H1 (cell line): ENCODE measurements at regions not wholly inside any gene's neighbourhood (a gene's known extent, or its start where the extent isn't known, plus 50 kb on each side); places are given as distances from the start of the nearest gene placed in this dataset.

ENCODE experiments used
- CTCF ChIA-PET: fragments of 300-600 bp; sonication (Branson Sonifier 250); formaldehyde crosslinking; loops from one replicate; lab custom pipeline; 2021; ENCODE audit not compliant: partially characterized antibody; lab: Charles Lee
- POLR2A ChIA-PET: fragments of 300-600 bp; sonication (Branson Sonifier 250); formaldehyde crosslinking; loops from one replicate; lab custom pipeline; 2021; ENCODE audit warnings: inconsistent platforms; ENCODE audit not compliant: partially characterized antibody; lab: Charles Lee
- DNase-seq, 2 experiments: peaks; one replicate each; pipeline versions ENCODE4 v3.0.0 to v3.0.0-alpha.2; 2010 to 2022; ENCODE audit warnings: low spot score in 2 of 2, low read depth in 1 of 2, mixed read lengths in 1 of 2
- FAIRE-seq: peaks from 2 replicates; lab custom pipeline; 2011; peaks lifted over from hg19 to GRCh38; lab: Jason Lieb, UNC
- H2AFZ ChIP-seq: 2 replicates; pipeline ENCODE4 v1.8.1; 2012; ENCODE audit warnings: low read length, inconsistent platforms
- H2AK5ac ChIP-seq: 2 replicates; pipeline ENCODE4 v1.6.1; 2013; ENCODE audit warnings: low read depth, low read length
- H2BK120ac ChIP-seq: replicated peaks from 2 replicates; pipeline ENCODE3; 2013; ENCODE audit warnings: low read depth, low read length, inconsistent platforms
- H2BK12ac ChIP-seq: 2 replicates; pipeline ENCODE4 v1.6.1; 2013; ENCODE audit warnings: low read depth, low read length
- H2BK15ac ChIP-seq: 2 replicates; pipeline ENCODE4 v1.6.1; 2013; ENCODE audit warnings: low read length
- H2BK20ac ChIP-seq: 2 replicates; pipeline ENCODE4 v1.6.1; 2013; ENCODE audit warnings: low read length
- H2BK5ac ChIP-seq: 2 replicates; pipeline ENCODE4 v1.6.1; 2013; ENCODE audit warnings: low read depth, low read length
- H3K14ac ChIP-seq: 2 replicates; pipeline ENCODE4 v1.6.1; 2013; ENCODE audit warnings: inconsistent platforms; ENCODE audit not compliant: insufficient read length
- H3K18ac ChIP-seq: 2 replicates; pipeline ENCODE4 v1.6.1; 2013; ENCODE audit warnings: low read length; ENCODE audit errors: extremely low read depth
- H3K23ac ChIP-seq: 2 replicates; pipeline ENCODE4 v1.6.1; 2013; ENCODE audit warnings: inconsistent platforms; ENCODE audit not compliant: insufficient read length
- H3K23me2 ChIP-seq: 2 replicates; pipeline ENCODE4 v1.6.1; 2013; ENCODE audit warnings: low read depth, low read length
- H3K27ac ChIP-seq: 2 replicates; pipeline ENCODE4 v1.6.1; 2011; ENCODE audit warnings: low read depth, low read length, inconsistent platforms
- H3K27me3 ChIP-seq, 4 experiments: replicated peaks in 1 of 4; 1 replicate in 1 of 4; 2 replicates in 3 of 4; pipeline versions ENCODE4 v1.6.1 to v1.8.1; 2011 to 2013; ENCODE audit warnings: low read length in 3 of 4, mild to moderate bottlenecking in 3 of 4, inconsistent platforms in 2 of 4, mixed read lengths in 2 of 4, moderate library complexity in 1 of 4; ENCODE audit not compliant: control insufficient read depth in 3 of 4, insufficient read depth in 3 of 4; ENCODE audit errors: extremely low read depth in 1 of 4
- H3K36me3 ChIP-seq, 4 experiments: 2 replicates each; pipeline versions ENCODE4 v1.6.1 to v1.8.1; 2011 to 2013; ENCODE audit warnings: mild to moderate bottlenecking in 4 of 4, low read length in 3 of 4, moderate library complexity in 2 of 4, control low read depth in 1 of 4, inconsistent platforms in 1 of 4; ENCODE audit not compliant: insufficient read depth in 4 of 4, control insufficient read depth in 2 of 4
- H3K4ac ChIP-seq: replicated peaks from 2 replicates; pipeline ENCODE3; 2013; ENCODE audit warnings: low read length, low read depth, mixed read lengths, inconsistent platforms; ENCODE audit not compliant: insufficient read length
- H3K4me1 ChIP-seq, 4 experiments: replicated peaks in 1 of 4; 1 replicate in 1 of 4; 2 replicates in 3 of 4; pipeline versions ENCODE4 v1.6.1 to v1.8.1; 2011 to 2013; ENCODE audit warnings: low read length in 3 of 4, inconsistent platforms in 2 of 4, mixed read lengths in 1 of 4; ENCODE audit not compliant: insufficient read depth in 4 of 4, control insufficient read depth in 3 of 4
- H3K4me2 ChIP-seq, 2 experiments: 2 replicates each; pipeline versions ENCODE4 v1.6.1 to v1.8.1; 2011 to 2013; ENCODE audit warnings: low read depth in 2 of 2, low read length in 2 of 2, control low read depth in 1 of 2, inconsistent platforms in 1 of 2, mild to moderate bottlenecking in 1 of 2; ENCODE audit not compliant: insufficient read depth in 1 of 2
- H3K4me3 ChIP-seq, 4 experiments: fragments of 200-600, 300-600 bp in 1 of 4; sonication (generic), shearing (Covaris generic), sonication (Bioruptor Twin) in 1 of 4; 2 replicates each; pipeline versions ENCODE4 v1.5.1 to v1.8.1; 2011 to 2016; ENCODE audit warnings: low read length in 4 of 4, low read depth in 3 of 4, control low read depth in 2 of 4, inconsistent platforms in 2 of 4, mild to moderate bottlenecking in 2 of 4, mixed read lengths in 1 of 4, moderate library complexity in 1 of 4; ENCODE audit not compliant: insufficient read depth in 2 of 4; ENCODE audit errors: extremely low read depth in 1 of 4
- H3K56ac ChIP-seq: replicated peaks from 2 replicates; pipeline ENCODE3; 2013; ENCODE audit warnings: low read depth, mild to moderate bottlenecking, mixed read lengths, low read length, inconsistent platforms; ENCODE audit not compliant: insufficient read length
- H3K79me1 ChIP-seq: 2 replicates; pipeline ENCODE4 v1.6.1; 2013; ENCODE audit warnings: low read depth, low read length, control low read depth
- H3K79me2 ChIP-seq, 2 experiments: 2 replicates each; pipeline versions ENCODE4 v1.6.1 to v1.8.1; 2012 to 2013; ENCODE audit warnings: low read length in 2 of 2, mild to moderate bottlenecking in 2 of 2, inconsistent platforms in 1 of 2; ENCODE audit not compliant: insufficient read depth in 2 of 2, control insufficient read depth in 1 of 2
- H3K9ac ChIP-seq, 4 experiments: replicated peaks in 1 of 4; 1 replicate in 1 of 4; 2 replicates in 3 of 4; pipeline versions ENCODE4 v1.6.1 to v1.8.1; 2011 to 2013; ENCODE audit warnings: low read depth in 3 of 4, low read length in 3 of 4, control low read depth in 2 of 4, mild to moderate bottlenecking in 2 of 4, moderate library complexity in 2 of 4, inconsistent platforms in 1 of 4; ENCODE audit errors: extremely low read depth in 1 of 4
- H3K9me3 ChIP-seq, 2 experiments: 2 replicates each; pipeline versions ENCODE4 v1.6.1 to v1.8.1; 2012 to 2013; ENCODE audit warnings: mild to moderate bottlenecking in 2 of 2, moderate library complexity in 2 of 2, control low read depth in 1 of 2, inconsistent platforms in 1 of 2, low read depth in 1 of 2, low read length in 1 of 2, mixed read lengths in 1 of 2; ENCODE audit not compliant: insufficient read depth in 2 of 2
- H4K20me1 ChIP-seq, 2 experiments: replicated peaks in 1 of 2; 2 replicates each; pipeline versions ENCODE3 to v1.8.1; 2011 to 2013; ENCODE audit warnings: inconsistent platforms in 2 of 2, low read length in 2 of 2, mild to moderate bottlenecking in 1 of 2; ENCODE audit not compliant: insufficient read depth in 2 of 2, control insufficient read depth in 1 of 2
- H4K5ac ChIP-seq: 2 replicates; pipeline ENCODE4 v1.6.1; 2013; ENCODE audit warnings: low read length, low read depth, mixed read lengths, inconsistent platforms; ENCODE audit not compliant: insufficient read length
- H4K8ac ChIP-seq: 2 replicates; pipeline ENCODE4 v1.8.0; 2013; ENCODE audit warnings: mild to moderate bottlenecking, moderate library complexity, low read length, inconsistent platforms; ENCODE audit not compliant: insufficient read depth; ENCODE audit errors: extremely low read depth
- H4K91ac ChIP-seq: replicated peaks from 2 replicates; pipeline ENCODE3; 2013; ENCODE audit warnings: low read length, mixed read lengths, inconsistent platforms; ENCODE audit not compliant: insufficient read length
- CTCF ChIP-seq, 3 experiments: IDR thresholded peaks; 1 replicate in 2 of 3; 2 replicates in 1 of 3; pipeline versions ENCODE4 v1.5.1 to v1.6.1; 2011; ENCODE audit warnings: low read length in 3 of 3, mild to moderate bottlenecking in 3 of 3, inconsistent platforms in 2 of 3, low read depth in 1 of 3, moderate library complexity in 1 of 3; ENCODE audit not compliant: insufficient read depth in 1 of 3; ENCODE audit errors: control extremely low read depth in 1 of 3
- RAD21 ChIP-seq, 2 experiments: IDR thresholded peaks in 1 of 2; conservative IDR thresholded peaks in 1 of 2; 2 replicates each; pipeline ENCODE4 v1.6.1; 2011; ENCODE audit warnings: low read depth in 2 of 2, low read length in 2 of 2, improper control_type of control experiment in 1 of 2, inconsistent platforms in 1 of 2, mild to moderate bottlenecking in 1 of 2, moderate library complexity in 1 of 2
- TAF7 ChIP-seq: optimal IDR thresholded peaks from 2 replicates; pipeline ENCODE3; 2011; ENCODE audit warnings: low read depth, mild to moderate bottlenecking, inconsistent platforms, low read length, moderate library complexity, borderline replicate concordance
- WGBS, 2 experiments: shearing (Covaris generic) in 1 of 2; methylation state at CpG; one replicate each; pipeline versions ENCODE4 v1.1.6 to v1.1.7; 2013 to 2015; ENCODE audit warnings: low lambda C conversion rate in 2 of 2, mixed read lengths in 2 of 2, inconsistent platforms in 1 of 2, low coverage in 1 of 2, missing lambda C conversion rate in 1 of 2; ENCODE audit not compliant: insufficient replicate concordance in 2 of 2, insufficient coverage in 1 of 2, insufficient read length in 1 of 2; ENCODE audit errors: extremely low coverage in 1 of 2, missing lambda C conversion rate in 1 of 2; 5-methylcytosine and 5-hydroxymethylcytosine counted together

GRCh38 chr22:22702237-22703202 is 58.1 kb downstream of the GGTLC2 start:
- FAIRE-seq = no peak
- Histone ChIP-seq H3K36me3 (no peaks in the 10 kb centered on the region), H2AFZ (no peak overlapping the region), H3K4ac (no peak overlapping the region), H4K5ac (no peak overlapping the region), H3K18ac (no peak overlapping the region), H4K8ac (no peak overlapping the region), H3K79me2 (no peaks in the 10 kb centered on the region), H3K9ac (no peak overlapping the region), H3K27ac (no peak overlapping the region), H3K4me1 (no peaks in the 10 kb centered on the region; a peak in 1 of 7 replicates), H3K4me2 (no peak overlapping the region), H2BK15ac (no peak overlapping the region), H3K14ac (no peak overlapping the region), H3K27me3 (peaks cover 22 to 46% (median 33%) of the 10 kb centered on the region in 4 experiments; a peak in 6 of 7 replicates), H2BK12ac (no peak overlapping the region), H2BK120ac (no peak overlapping the region), H3K56ac (no peak overlapping the region), H4K91ac (no peak overlapping the region), H3K4me3 (no peak overlapping the region), H2BK5ac (no peak overlapping the region), H4K20me1 (no peaks in the 10 kb centered on the region), H3K23me2 (no peaks in the 10 kb centered on the region), H3K23ac (no peak overlapping the region), H3K9me3 (peaks cover 29 to 56% of the 10 kb centered on the region in 2 experiments; a peak in 3 of 4 replicates), H2AK5ac (no peak overlapping the region), H3K79me1 (no peaks in the 10 kb centered on the region), H2BK20ac (no peak overlapping the region)
- TF ChIP-seq TAF7 (no peak), CTCF (IDR thresholded peaks at IDR 0.05; ENCODE audit: control extremely low read depth in 1 of 3, insufficient read depth in 1 of 3, low read depth in 1 of 3, low read length in 3 of 3) (peak; percentile 35 to 38 (median 37)), RAD21 (IDR thresholded peaks at IDR 0.05 in 1 of 2, conservative IDR thresholded peaks at IDR 0.05 in 1 of 2; ENCODE audit: low read depth in 2 of 2, low read length in 2 of 2) (peak in 1 of 2 experiments; percentile 40; a peak in 1 of 4 replicates)
- whole genome bisulfite sequencing, 2 experiments = 65% methylated on average over 8 of the region's 9 CpGs; no CpG with 5 or more reads in 1 of the 2 experiments
- CTCF ChIA-PET = interaction anchor here (1.0 kb wide), 1 partner anchor 12 kb away, joined by 4 read pairs; no protein-coding TSS in a partner anchor
- POLR2A ChIA-PET = no interaction called here
- no peak for DNase-seq
